GM21381 (cell line): ENCODE measurements at regions not wholly inside any gene's neighbourhood (a gene's known extent, or its start where the extent isn't known, plus 50 kb on each side); places are given as distances from the start of the nearest gene placed in this dataset.

Experiments
- ATAC-seq: cut with Tn5 transposase; IDR thresholded peaks from one replicate; pipeline ENCODE4 v1.9.1; 2021; ENCODE audit warnings: mild to moderate bottlenecking, moderate library complexity; ENCODE audit not compliant: unreplicated experiment

DNA sequence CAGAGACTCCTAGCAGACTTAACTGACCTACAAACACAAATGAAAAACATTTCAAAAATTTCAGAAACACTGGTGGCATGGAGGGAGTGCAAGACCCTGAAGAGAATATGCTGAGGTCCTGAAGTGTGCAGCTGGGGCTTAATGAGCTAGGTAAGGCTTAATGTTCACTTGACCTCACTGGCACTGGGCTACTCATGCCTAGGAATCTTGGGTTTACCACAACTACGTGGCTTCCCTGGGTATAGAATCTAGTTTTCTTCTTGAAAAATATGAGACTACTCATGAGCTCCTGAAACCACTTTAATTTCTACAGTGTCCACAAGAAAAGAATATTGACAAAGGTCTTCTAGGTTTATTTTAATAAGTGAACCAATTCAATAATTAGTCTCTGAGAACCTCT, 139.8 kb downstream of the HNMT start:
- no peak for ATAC-seq

DNA sequence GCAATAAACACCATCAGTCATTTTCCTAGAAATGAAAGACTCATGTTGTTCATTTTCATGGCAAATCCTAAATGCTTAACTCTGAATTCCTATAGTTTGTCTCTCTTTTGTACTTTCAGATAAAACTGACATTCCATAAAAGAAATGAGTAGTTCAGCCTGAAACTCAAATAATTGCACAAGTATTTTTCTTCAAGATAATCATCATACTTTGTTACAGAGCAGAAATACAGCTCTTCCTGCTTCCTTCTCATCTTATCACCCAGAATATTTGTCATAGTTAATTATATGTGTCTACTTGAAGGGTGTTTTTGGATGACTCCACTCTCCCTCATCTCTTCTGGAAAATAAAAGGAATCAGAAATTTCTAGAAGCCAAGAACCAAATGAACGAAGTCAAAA, 141.1 kb downstream of the HNMT start:
- no peak for ATAC-seq

DNA sequence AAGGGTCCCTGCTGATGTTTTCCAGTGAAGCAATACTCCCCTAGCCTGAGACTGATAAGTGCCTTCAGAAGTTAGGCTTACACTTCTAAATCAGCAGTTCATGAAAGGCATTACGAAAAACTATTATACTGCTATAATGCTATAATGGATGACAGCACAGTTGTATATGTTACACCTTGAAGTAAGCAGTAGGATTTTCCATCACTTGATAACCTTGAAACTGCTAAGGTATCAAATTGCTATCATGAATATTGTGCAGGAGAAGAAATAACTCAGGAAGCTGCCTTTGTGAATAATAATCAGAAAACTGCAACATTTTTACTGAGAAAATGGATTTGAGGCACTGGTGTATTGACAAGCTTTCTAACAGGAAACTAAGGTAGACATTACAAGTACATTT, 142.3 kb downstream of the HNMT start:
- no peak for ATAC-seq

DNA sequence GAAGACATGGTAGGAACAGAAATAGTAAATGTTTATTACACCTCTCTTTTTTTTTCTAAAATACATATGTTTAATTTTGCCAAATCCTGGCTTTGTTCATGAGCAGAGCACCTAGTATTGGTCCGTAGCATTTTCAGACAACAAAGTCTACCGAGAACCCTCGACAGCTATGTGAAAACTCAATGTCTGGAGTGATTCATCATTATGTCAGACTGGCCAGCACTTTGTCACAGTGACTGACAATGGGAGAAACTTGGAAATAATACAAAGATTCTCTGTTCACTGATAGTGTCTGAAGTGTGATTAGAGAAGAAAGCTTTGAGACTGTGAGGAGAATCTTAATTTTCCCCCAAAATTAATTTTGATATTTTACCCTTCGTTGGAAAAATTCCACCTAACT, 143.0 kb downstream of the HNMT start:
- ATAC-seq: no peak

DNA sequence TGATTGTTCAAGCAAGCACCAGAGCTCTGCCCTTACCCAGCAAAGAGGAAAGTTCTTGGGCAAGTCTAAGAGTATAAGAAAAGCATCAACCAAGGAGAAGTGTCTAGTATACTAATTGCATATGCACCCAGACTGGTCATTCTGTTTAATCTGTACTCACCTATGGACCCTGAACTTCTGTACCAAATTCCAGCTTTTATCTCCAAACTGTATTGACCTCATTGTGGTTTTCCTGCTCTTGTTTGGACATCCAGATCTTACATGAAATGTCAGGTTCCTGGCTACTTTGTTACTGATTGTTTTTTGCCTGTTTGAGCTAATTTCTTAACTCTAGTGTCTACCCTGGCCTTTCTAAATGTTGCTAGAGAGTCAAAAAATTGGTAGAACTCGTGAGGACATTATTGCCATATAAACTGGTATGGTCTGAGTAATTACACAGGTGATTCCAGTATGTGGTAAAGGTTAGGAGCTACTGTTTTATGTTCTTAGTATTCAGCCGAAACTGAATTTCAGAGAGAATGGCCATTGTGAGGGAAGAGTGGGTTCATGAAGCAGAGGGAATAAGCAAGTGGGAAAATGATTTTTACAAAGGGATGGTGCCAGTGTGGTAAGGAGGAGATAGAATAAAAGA, 146.3 kb downstream of the HNMT start:
- no peak for ATAC-seq

DNA sequence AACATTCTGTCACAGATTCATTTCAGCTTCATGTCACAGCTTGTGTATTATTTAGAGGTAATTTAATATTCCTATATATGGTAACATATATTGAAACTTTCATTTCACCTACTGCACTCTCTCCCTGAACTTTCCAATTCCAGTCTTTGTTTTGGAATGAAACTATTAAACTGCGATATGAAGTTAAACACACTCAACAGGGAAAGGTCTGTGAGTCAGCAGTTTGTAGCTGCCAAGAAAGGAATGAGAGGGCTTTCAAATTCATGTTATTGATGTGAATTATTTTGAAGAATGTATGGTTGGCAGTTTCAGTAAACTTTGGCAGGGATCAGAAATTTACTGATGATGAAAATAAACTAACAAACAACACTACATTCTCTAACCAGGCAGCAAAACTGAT, 148.3 kb downstream of the HNMT start:
- no peak for ATAC-seq

DNA sequence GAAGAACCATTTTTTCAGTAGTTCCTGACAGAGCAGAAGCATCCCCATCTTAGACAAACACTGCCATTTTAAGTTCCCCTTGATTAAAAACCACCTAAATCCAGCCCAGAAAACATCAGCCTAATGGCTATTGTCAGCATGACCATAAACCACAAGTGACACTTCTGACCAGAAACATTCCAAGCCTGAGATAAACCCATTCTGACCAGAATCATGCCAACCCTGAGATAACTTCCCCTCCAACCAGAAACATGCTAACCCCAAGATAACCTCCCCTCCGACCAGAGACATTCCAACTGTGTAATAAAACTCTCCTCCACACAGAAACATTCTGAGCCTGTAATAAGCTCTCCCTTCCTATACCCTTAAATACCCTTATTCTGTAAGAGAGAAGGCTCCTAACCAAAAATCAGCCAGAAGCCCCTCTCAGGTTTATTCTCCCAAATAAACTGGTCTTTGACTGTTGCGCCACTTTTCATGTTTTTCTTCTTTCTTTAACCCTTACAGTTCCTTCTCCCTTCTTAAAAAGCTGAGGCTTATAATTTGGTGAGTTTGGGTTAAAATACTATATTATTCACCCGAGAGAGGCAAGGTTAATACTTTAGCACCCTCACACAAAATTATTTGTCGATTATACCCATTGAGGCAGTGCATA, 149.7 kb downstream of the HNMT start:
- no peak for ATAC-seq

DNA sequence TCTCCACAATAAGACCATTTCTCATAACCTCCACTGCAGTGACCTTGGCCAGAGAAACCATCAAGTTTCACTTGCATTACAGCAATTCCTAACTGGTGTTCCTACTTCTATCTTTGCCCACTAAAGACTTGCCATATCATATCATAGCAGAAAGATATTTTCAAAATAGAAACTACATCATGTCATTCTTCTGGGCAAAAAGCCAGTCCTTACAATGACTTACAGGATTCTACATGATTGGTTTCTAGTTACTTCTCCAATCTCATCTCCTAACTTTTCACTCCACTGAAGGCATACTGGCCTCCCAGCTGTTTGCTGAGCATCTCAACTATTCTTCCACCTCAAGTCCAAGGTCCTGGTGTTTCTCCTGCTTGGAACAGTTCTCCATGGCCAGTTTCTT, 151.4 kb downstream of the HNMT start:
- ATAC-seq: no peak

DNA sequence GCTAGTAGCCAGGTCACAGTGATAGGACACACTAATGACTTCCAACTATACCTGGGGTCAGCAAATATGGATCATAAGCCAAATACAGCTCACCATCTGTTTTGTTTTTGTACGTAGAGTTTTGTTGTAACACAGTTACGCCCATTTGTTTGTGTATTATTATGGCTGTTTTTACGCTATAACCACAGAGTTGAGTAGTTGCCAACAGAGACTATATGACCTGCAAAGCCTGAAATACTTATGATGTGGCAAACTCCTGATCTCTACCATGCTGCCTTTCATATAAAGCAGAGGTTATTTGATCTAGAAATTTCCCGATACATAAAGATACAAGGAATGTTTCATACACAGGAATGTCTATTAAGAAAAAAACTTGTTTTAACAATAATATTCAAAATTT, 152.2 kb downstream of the HNMT start:
- ATAC-seq: no peak

DNA sequence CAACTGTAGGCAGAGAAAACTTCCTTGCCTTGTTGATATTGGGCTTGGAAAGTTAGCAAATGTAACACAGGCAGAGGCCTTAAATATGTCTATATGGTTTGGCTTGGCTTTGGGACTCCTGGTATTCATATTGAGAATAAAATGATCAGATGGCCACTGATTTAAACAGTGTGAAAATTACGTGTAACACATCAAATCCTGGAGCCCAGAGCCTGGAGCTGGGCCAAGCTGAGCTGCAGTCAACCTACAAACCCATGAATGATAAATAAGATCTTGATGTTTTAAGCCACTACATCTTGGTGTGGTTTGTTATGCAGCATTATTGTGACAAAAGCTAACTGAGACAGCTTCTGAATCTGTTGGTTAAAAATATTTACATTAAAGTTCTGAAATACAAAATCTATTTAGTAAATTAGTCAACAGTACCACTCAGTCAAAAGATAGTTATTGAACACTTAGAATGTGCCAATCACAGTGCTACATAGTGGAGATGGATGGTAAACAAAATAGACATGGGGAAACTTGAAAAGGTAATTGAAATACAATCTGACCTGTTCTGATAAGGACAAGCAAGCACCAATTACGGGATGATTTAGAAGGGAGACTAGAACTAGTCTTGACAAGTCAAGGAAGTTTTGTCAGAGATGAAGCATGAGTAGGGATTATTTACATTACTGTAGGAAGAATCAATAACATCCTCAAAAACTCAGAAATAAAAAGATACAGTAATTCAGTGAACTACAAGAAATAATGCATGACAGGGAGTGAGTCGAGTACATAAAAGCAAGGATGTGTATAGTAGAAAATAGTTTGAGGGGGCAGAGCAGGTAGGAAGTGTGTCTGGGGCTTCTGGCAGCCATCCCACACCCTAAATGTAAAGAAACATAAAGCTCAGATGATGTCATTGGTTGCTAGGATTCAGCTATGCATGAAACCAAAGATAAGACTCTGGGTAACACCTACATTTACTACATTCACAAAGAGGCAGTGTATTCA, 157.7 kb downstream of the HNMT start:
- ATAC-seq: no peak

DNA sequence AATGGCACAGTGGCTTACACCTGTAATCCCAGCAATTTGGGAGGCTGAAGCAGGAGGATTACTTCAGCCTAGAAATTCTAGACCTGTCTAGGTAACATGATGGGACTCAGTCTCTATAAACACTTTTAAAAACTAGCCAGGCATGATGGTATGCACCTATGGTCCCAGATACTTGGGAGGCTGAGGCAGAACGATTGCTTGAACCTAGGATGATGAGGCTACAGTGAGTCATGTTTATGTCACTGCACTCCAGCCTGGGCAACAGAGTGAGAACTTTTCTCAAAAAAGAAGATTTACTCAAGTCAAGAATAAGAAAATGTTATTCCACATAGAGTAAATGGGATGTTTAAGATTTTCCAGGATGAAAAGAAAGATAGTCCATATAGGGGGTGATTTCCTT, 158.6 kb downstream of the HNMT start:
- ATAC-seq: no peak

DNA sequence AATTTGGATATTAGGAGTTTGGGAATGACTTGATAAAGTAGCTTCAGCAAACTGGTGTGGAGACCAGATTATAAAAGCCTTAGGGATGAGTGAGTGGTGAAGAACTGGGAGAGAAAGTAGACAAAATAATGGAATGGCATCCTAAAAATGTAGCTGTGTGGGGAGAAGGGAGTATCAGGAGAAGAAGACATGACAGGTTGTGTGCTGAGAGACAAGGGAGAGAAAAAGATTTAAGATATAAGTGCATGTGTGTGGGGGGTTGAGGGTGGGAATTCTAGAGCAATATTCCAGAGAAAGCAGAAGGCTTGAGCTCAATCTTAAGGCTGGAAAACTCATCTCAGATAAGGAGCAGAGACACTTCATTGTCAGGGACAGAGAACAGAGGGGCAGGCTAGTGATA, 159.5 kb downstream of the HNMT start:
- ATAC-seq: no peak

DNA sequence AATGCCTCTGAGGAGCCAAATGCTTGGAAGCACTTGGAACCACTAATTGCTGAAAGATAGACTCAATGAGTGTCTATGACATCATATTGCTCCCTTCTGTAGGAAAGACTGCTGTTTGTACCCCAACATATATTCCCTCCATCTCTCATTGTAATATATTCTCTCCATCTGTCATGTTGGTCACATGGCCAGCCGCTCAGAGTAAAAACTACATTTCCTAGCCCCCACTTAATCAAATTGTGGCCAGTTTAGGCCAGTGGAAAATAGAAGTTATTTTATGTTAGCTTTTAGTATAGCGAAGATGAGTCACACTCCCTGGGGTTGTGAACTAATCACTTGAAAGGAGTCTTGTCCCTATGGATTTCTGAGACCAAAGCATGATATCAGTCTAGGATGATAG, 160.2 kb downstream of the HNMT start:
- no peak for ATAC-seq

DNA sequence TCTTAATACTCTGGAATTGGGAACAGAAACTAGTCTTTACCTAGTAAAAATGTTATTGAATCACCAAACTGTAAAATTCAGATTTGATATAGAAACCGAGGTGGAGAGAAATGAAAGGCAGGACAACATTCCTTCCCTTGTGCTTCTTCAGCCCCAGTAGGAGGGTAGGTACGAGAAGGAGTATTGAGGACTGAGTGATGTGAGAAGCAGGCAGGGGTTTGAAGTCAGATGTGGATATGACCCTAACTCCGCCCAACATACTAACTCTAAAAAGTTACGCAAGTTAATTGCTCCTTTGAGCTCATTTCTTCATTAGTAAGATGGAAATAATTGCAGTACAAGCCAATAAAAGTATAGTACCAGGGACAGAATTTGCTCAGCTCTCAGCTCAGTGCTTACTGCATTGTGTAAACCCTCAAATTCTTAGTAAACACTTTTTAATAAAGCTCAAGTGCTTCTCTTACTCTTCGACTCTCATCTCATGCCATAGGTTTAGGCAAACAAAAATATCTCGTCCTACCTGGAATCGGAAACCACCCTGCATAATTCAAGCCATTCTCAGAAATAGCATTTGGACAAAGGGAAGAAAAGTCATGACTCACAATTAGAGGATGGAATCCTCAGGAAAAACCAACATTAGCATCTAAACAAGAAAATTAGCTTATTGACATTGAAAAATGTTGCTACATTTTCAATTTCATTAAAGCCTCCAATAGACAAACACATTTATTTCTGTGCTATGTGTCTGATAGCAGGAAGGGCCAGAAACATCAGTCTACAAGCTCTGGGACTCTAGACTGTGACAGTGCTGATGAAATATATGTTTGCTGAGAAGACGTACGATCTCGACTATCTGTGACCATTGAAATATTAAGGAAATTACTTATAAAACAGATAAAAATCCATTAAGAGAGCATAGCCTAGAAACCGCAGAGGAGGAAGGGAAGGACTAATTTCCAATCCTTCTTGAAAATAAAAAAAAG, 161.3 kb downstream of the HNMT start:
- no peak for ATAC-seq

DNA sequence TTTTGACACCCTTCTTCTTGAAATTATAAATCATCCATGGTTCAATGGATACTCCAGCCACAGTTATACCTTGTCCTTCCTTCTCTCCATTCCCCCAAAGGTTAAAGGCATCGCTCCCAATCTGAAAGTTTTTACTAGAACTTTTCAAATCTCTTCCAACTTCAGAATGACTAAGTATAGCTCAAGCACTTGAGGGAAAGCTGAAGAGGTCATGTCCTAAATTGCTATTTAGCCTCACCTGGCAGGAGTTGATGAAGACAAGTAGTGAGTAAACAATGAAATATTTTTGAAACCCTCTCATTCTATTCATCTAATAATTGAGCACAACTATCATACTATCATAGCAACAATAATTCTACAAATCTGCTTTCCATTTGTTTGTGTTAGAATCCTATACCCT, 167.8 kb downstream of the HNMT start:
- ATAC-seq: no peak

DNA sequence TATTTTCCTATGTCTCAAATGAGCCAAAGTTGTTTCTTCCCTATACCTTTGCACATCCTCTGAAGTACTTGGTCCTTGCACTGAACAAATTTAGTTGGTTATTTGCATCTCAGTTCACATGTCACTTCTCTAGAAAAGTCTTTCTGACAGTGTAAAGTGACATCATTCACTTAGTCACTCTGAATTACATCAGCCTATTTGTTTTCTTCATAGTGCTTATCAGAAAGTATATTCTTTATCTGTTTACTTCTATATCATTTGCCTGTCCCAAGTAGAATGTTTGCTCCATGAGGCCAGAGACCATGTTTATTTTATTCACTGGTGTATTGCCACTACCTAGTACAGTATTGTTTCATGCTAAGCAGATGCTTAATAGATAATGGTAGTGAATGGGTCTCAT, 173.7 kb downstream of the HNMT start:
- ATAC-seq: no peak

DNA sequence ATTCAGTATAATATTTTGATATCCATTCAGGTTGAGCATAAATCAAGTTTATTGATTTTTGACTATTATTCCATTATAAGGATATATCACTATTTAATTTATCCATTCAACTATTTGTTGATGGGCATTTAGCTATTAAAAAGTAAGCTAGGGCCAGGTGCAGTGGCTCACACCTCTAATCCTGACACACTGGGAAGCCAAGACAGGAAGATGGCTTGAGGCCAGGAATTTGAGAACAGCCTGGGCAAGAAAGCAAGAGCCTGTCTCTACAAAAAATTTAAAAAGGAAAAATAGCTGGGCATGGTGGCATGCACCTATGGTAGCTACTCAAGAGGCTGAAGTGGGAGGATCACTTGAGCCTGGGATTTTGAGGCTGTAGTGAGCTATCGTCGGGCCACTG, 183.5 kb downstream of the HNMT start:
- no peak for ATAC-seq

DNA sequence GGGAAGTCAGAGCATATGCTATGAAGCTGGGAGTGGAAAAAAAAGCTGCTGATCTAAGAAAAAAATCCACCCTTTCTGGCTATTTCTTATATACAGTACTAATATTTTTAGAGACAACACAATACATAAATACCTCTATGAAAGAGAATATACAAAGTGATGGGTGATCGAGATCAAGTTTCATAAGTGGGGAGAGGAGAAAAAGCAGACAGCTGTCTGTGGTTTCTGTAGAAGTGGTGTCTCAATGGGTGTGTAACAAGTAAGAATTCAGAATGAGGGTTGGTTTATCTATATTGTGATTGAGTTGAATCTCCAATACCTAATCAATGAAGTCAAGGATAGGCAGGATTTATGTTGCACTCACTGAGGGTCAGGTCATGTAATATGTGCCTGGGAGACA, 191.0 kb downstream of the HNMT start:
- ATAC-seq: no peak

DNA sequence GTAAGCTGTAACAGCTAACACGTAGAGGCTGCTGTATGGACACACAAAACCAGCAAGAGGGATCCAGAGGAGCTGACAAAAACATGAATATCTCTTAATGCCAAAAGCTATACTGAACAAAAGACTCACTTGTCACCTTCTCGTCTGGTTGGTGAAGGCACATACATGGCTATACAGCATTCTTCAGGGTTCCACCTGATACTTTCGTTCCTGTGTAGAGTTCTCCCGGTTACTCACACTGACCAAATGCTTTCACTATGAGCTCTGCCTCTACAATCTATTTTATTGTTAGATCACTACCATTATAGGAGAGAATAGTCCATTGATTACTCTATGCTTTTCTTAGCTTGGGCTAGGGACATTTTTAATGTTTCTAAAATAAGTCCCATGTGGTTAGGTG, 193.1 kb downstream of the HNMT start:
- ATAC-seq: no peak

DNA sequence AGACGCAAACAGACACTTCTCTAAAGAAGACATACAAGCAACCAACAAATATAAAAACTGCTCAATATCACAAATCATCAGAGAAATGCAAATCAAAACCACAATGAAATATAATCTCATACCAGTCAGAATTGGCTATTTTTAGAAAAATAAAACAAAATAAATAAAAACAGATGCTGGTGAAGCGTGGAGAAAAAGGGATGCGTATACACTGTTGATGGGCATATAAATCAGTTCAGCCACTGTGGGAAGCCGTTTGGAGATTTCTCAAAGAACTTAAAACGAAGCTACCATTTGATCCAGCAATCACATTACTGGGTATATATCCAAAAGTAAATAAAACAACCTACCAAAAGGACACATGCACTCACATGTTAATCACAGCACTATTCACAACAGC, 206.2 kb downstream of the HNMT start:
- ATAC-seq: no peak

DNA sequence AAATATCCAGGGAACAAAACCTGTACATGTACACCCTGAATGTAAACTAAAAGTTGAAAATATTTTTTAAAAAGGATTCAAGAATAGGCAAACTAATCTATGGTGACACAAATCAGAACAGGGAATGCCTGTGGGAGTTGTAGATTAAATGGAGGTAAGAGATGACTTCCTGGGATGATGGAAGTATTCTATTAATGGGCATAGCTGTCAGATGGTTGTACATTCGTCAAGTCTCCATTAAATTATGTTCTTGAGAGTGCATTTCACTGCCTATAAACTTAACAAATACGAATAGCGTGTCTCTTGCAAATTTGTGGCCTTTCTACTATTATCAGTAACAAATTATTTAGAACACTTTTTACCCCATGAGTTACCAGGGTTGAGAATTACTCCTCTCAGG, 207.0 kb downstream of the HNMT start:
- no peak for ATAC-seq
